ENCODE measurements at regions not wholly inside any gene's neighbourhood (a gene's known extent, or its start where the extent isn't known, plus 50 kb on each side); places are given as distances from the start of the nearest gene placed in this dataset.

- H3K27me3 ChIP-seq (ENCODE audit: control insufficient read depth in 2 of 2, insufficient read depth in 2 of 2, low read length in 2 of 2) = no peaks in the 10 kb centered on the region
- peaks cover 0 to 5% of the 10 kb centered on the region in 2 donors for H3K4me1 ChIP-seq (ENCODE audit: control insufficient read depth in 2 of 2, insufficient read depth in 2 of 2, low read length in 2 of 2)
- no peak overlapping the region for H3K4me3 ChIP-seq (ENCODE audit: low read length in 2 of 2)
- H3K36me3 ChIP-seq (ENCODE audit: control insufficient read depth in 2 of 2, insufficient read depth in 2 of 2, low read length in 2 of 2) = no peaks in the 10 kb centered on the region
- no peaks in the 10 kb centered on the region for H3K9me3 ChIP-seq (ENCODE audit: control insufficient read depth in 2 of 2, low read length in 2 of 2)
- no peak overlapping the region for H3K9ac ChIP-seq (ENCODE audit: low read depth in 1 of 2, low read length in 2 of 2)
- no peak overlapping the region for H3K27ac ChIP-seq (ENCODE audit: low read depth in 2 of 2, low read length in 2 of 2)
Observed at GRCh38 chr10:7488418-7488829, 77.6 kb upstream of the SFMBT2 start.

DNA sequence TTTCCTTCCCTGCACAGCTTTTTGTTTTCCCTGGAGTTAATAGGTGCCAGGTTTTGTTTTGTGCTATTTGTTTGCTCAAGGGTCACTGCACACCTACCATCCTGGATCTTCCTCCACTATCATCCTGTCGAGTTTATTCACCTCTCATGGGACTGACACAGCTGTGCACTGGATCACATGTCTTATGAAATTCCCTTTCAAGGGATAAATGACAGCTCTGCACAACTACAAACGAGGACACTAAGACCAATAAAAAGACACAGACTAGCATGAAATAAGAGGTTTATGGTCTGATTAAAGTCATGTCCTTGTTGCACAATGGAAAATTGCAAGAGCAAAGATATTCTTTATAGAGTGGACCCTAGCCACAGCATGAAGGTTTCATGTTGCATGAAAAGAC lies 76.7 kb upstream of the SFMBT2 start:
- Histone ChIP-seq H3K27me3 (ENCODE audit: control insufficient read depth in 2 of 2, insufficient read depth in 2 of 2, low read length in 2 of 2) (no peaks in the 10 kb centered on the region), H3K4me1 (ENCODE audit: control insufficient read depth in 2 of 2, insufficient read depth in 2 of 2, low read length in 2 of 2) (peaks cover 0 to 7% of the 10 kb centered on the region in 2 donors), H3K9me3 (ENCODE audit: control insufficient read depth in 2 of 2, low read length in 2 of 2) (no peaks in the 10 kb centered on the region), H3K4me3 (ENCODE audit: low read length in 2 of 2) (no peak overlapping the region), H3K27ac (ENCODE audit: low read depth in 2 of 2, low read length in 2 of 2) (no peak overlapping the region), H3K36me3 (ENCODE audit: control insufficient read depth in 2 of 2, insufficient read depth in 2 of 2, low read length in 2 of 2) (no peaks in the 10 kb centered on the region), H3K9ac (ENCODE audit: low read depth in 1 of 2, low read length in 2 of 2) (no peak overlapping the region)

- Histone ChIP-seq H3K4me3 (ENCODE audit: low read length in 2 of 2) (no peak overlapping the region), H3K9ac (ENCODE audit: low read depth in 1 of 2, low read length in 2 of 2) (no peak overlapping the region), H3K4me1 (ENCODE audit: control insufficient read depth in 2 of 2, insufficient read depth in 2 of 2, low read length in 2 of 2) (peaks cover 0 to 7% of the 10 kb centered on the region in 2 donors), H3K36me3 (ENCODE audit: control insufficient read depth in 2 of 2, insufficient read depth in 2 of 2, low read length in 2 of 2) (no peaks in the 10 kb centered on the region), H3K9me3 (ENCODE audit: control insufficient read depth in 2 of 2, low read length in 2 of 2) (no peaks in the 10 kb centered on the region), H3K27ac (ENCODE audit: low read depth in 2 of 2, low read length in 2 of 2) (no peak overlapping the region), H3K27me3 (ENCODE audit: control insufficient read depth in 2 of 2, insufficient read depth in 2 of 2, low read length in 2 of 2) (no peaks in the 10 kb centered on the region)
Observed at GRCh38 chr10:7486528-7486927, 75.7 kb upstream of the SFMBT2 start.

- H3K9me3 ChIP-seq (ENCODE audit: control insufficient read depth in 2 of 2, low read length in 2 of 2) = no peaks in the 10 kb centered on the region
- peak overlapping the region in 1 of 2 donors; percentile 26 for H3K4me3 ChIP-seq (ENCODE audit: low read length in 2 of 2)
- peak overlapping the region in 1 of 2 donors; percentile 56 for H3K27ac ChIP-seq (ENCODE audit: low read depth in 2 of 2, low read length in 2 of 2)
- no peaks in the 10 kb centered on the region for H3K36me3 ChIP-seq (ENCODE audit: control insufficient read depth in 2 of 2, insufficient read depth in 2 of 2, low read length in 2 of 2)
- H3K27me3 ChIP-seq (ENCODE audit: control insufficient read depth in 2 of 2, insufficient read depth in 2 of 2, low read length in 2 of 2) = no peaks in the 10 kb centered on the region
- H3K4me1 ChIP-seq (ENCODE audit: control insufficient read depth in 2 of 2, insufficient read depth in 2 of 2, low read length in 2 of 2) = peaks cover 0 to 7% of the 10 kb centered on the region in 2 donors
- no peak overlapping the region for H3K9ac ChIP-seq (ENCODE audit: low read depth in 1 of 2, low read length in 2 of 2)
Observed at GRCh38 chr10:7485799-7486198, 75.0 kb upstream of the SFMBT2 start.

DNA sequence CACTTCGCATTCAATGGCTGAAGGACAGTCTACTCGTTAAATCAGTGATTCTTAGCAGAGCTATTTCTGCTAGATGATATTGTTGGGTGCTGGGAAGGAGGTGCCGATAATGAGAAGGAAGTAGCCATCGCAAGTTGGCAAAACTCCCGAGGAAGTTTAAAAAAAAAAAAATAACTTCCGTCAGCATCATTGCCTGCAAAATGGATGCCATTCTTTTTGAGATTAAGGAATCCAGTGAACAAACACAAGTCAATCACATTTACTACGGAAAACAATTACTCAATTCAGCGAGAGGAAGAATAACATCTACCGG lies 74.4 kb upstream of the SFMBT2 start:
- H3K27me3 ChIP-seq (ENCODE audit: control insufficient read depth in 2 of 2, insufficient read depth in 2 of 2, low read length in 2 of 2) = no peaks in the 10 kb centered on the region
- peak overlapping the region; percentile 36 to 56 for H3K27ac ChIP-seq (ENCODE audit: low read depth in 2 of 2, low read length in 2 of 2)
- H3K9ac ChIP-seq (ENCODE audit: low read depth in 1 of 2, low read length in 2 of 2) = peak overlapping the region in 1 of 2 donors; percentile 34
- no peaks in the 10 kb centered on the region for H3K9me3 ChIP-seq (ENCODE audit: control insufficient read depth in 2 of 2, low read length in 2 of 2)
- H3K36me3 ChIP-seq (ENCODE audit: control insufficient read depth in 2 of 2, insufficient read depth in 2 of 2, low read length in 2 of 2) = no peaks in the 10 kb centered on the region
- H3K4me3 ChIP-seq (ENCODE audit: low read length in 2 of 2) = peak overlapping the region in 1 of 2 donors; percentile 53
- H3K4me1 ChIP-seq (ENCODE audit: control insufficient read depth in 2 of 2, insufficient read depth in 2 of 2, low read length in 2 of 2) = peaks cover 0 to 7% of the 10 kb centered on the region in 2 donors

GRCh38 chr10:7484456-7485243 lies 73.8 kb upstream of the SFMBT2 start:
- H3K36me3 ChIP-seq (ENCODE audit: control insufficient read depth in 2 of 2, insufficient read depth in 2 of 2, low read length in 2 of 2) = no peaks in the 10 kb centered on the region
- no peaks in the 10 kb centered on the region for H3K27me3 ChIP-seq (ENCODE audit: control insufficient read depth in 2 of 2, insufficient read depth in 2 of 2, low read length in 2 of 2)
- H3K4me1 ChIP-seq (ENCODE audit: control insufficient read depth in 2 of 2, insufficient read depth in 2 of 2, low read length in 2 of 2) = peaks cover 0 to 9% of the 10 kb centered on the region in 2 donors
- peak overlapping the region in 1 of 2 donors; percentile 34 for H3K9ac ChIP-seq (ENCODE audit: low read depth in 1 of 2, low read length in 2 of 2)
- H3K9me3 ChIP-seq (ENCODE audit: control insufficient read depth in 2 of 2, low read length in 2 of 2) = no peaks in the 10 kb centered on the region
- peak overlapping the region in 1 of 2 donors; percentile 53 for H3K4me3 ChIP-seq (ENCODE audit: low read length in 2 of 2)
- peak overlapping the region; percentile 36 to 56 for H3K27ac ChIP-seq (ENCODE audit: low read depth in 2 of 2, low read length in 2 of 2)

DNA sequence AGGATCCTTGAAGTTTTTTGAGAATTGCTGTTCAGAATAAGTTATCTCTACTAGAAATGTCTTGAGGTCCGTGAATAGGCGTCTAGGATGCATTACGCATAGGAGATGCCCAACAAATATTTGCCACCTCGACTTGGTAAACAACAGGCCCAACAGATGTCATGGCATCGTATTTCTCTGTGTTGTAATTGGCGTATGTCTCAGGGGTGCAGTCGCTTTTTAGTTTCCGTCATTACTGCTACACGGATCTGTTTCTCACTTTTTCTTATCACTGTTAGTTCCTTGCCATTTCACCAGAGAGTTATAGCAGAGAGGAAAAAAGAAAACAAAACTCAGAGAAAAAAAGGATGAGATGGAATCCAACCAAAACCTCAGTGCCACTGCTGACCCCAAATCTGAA lies 73.0 kb upstream of the SFMBT2 start:
- H3K4me1 ChIP-seq (ENCODE audit: control insufficient read depth in 2 of 2, insufficient read depth in 2 of 2, low read length in 2 of 2) = peaks cover 0 to 9% of the 10 kb centered on the region in 2 donors
- no peaks in the 10 kb centered on the region for H3K9me3 ChIP-seq (ENCODE audit: control insufficient read depth in 2 of 2, low read length in 2 of 2)
- no peaks in the 10 kb centered on the region for H3K36me3 ChIP-seq (ENCODE audit: control insufficient read depth in 2 of 2, insufficient read depth in 2 of 2, low read length in 2 of 2)
- H3K9ac ChIP-seq (ENCODE audit: low read depth in 1 of 2, low read length in 2 of 2) = no peak overlapping the region
- no peaks in the 10 kb centered on the region for H3K27me3 ChIP-seq (ENCODE audit: control insufficient read depth in 2 of 2, insufficient read depth in 2 of 2, low read length in 2 of 2)
- no peak overlapping the region for H3K4me3 ChIP-seq (ENCODE audit: low read length in 2 of 2)
- H3K27ac ChIP-seq (ENCODE audit: low read depth in 2 of 2, low read length in 2 of 2) = peak overlapping the region; percentile 30 to 68

DNA sequence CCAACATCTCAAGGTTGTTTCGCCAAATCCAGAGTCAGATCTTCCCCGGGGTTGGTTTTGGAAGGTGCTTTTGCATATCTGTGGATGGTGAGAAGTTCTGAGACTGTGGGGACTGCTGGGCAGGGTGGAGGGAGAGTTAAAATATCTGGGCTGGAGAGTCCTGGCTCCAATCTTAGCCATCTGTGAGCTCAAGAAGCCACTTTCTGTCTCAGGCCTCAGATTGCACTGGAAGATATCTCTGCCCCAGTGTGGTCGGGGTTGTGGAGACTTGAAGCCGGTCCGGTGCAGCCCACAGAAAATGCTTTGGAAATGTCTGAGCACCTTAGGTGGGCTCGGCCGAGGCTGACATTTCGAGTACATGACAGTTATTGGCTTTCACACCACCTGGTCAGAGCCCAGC lies 72.2 kb upstream of the SFMBT2 start:
- H3K9me3 ChIP-seq (ENCODE audit: control insufficient read depth in 2 of 2, low read length in 2 of 2) = no peaks in the 10 kb centered on the region
- no peaks in the 10 kb centered on the region for H3K27me3 ChIP-seq (ENCODE audit: control insufficient read depth in 2 of 2, insufficient read depth in 2 of 2, low read length in 2 of 2)
- H3K4me3 ChIP-seq (ENCODE audit: low read length in 2 of 2) = no peak overlapping the region
- no peaks in the 10 kb centered on the region for H3K36me3 ChIP-seq (ENCODE audit: control insufficient read depth in 2 of 2, insufficient read depth in 2 of 2, low read length in 2 of 2)
- H3K9ac ChIP-seq (ENCODE audit: low read depth in 1 of 2, low read length in 2 of 2) = no peak overlapping the region
- peak overlapping the region; percentile 30 to 68 for H3K27ac ChIP-seq (ENCODE audit: low read depth in 2 of 2, low read length in 2 of 2)
- peaks cover 0 to 9% of the 10 kb centered on the region in 2 donors for H3K4me1 ChIP-seq (ENCODE audit: control insufficient read depth in 2 of 2, insufficient read depth in 2 of 2, low read length in 2 of 2)

DNA sequence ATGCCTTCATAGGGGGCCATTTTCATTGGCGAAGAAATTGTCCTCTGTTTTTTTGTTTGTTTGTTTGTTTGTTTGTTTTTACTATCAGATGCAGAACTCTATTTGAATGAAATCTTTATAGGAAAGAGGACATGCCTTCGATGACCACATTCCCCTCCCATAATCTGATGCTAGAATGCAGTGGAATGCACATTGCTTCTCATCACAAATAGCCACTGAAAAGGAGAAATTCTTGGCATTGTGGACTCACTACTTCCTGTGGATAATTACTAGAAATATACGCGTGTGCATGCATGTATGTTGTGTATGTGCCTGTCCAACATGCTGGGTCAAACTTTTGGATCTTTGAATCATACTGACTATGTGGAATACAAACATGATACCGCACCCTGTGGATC lies 70.5 kb upstream of the SFMBT2 start:
- Histone ChIP-seq H3K9me3 (ENCODE audit: control insufficient read depth in 2 of 2, low read length in 2 of 2) (no peaks in the 10 kb centered on the region), H3K4me3 (ENCODE audit: low read length in 2 of 2) (no peak overlapping the region), H3K27me3 (ENCODE audit: control insufficient read depth in 2 of 2, insufficient read depth in 2 of 2, low read length in 2 of 2) (no peaks in the 10 kb centered on the region), H3K4me1 (ENCODE audit: control insufficient read depth in 2 of 2, insufficient read depth in 2 of 2, low read length in 2 of 2) (peaks cover 0 to 9% of the 10 kb centered on the region in 2 donors), H3K9ac (ENCODE audit: low read depth in 1 of 2, low read length in 2 of 2) (no peak overlapping the region), H3K36me3 (ENCODE audit: control insufficient read depth in 2 of 2, insufficient read depth in 2 of 2, low read length in 2 of 2) (no peaks in the 10 kb centered on the region), H3K27ac (ENCODE audit: low read depth in 2 of 2, low read length in 2 of 2) (peak overlapping the region in 1 of 2 donors; percentile 17)

- H3K9ac ChIP-seq (ENCODE audit: low read depth in 1 of 2, low read length in 2 of 2) = no peak overlapping the region
- H3K4me3 ChIP-seq (ENCODE audit: low read length in 2 of 2) = no peak overlapping the region
- H3K27ac ChIP-seq (ENCODE audit: low read depth in 2 of 2, low read length in 2 of 2) = no peak overlapping the region
Observed at GRCh38 chr10:7480742-7481367, 70.0 kb upstream of the SFMBT2 start.

More at GRCh38 chr10:7480742-7481367, 70.0 kb upstream of the SFMBT2 start:
- Histone ChIP-seq H3K9me3 (ENCODE audit: control insufficient read depth in 2 of 2, low read length in 2 of 2) (no peaks in the 10 kb centered on the region), H3K36me3 (ENCODE audit: control insufficient read depth in 2 of 2, insufficient read depth in 2 of 2, low read length in 2 of 2) (no peaks in the 10 kb centered on the region), H3K4me1 (ENCODE audit: control insufficient read depth in 2 of 2, insufficient read depth in 2 of 2, low read length in 2 of 2) (peaks cover 0 to 9% of the 10 kb centered on the region in 2 donors), H3K27me3 (ENCODE audit: control insufficient read depth in 2 of 2, insufficient read depth in 2 of 2, low read length in 2 of 2) (no peaks in the 10 kb centered on the region)

All from mucosa of rectum (tissue), 2 donors.